ENCODE measurements at regions not wholly inside any gene's neighbourhood (a gene's known extent, or its start where the extent isn't known, plus 50 kb on each side); places are given as distances from the start of the nearest gene placed in this dataset.
"Not testable (repeated sequence)": the region's sequence is repeated elsewhere in the genome, so short reads cannot be mapped to it uniquely, and the experiment has no call there.

DNA sequence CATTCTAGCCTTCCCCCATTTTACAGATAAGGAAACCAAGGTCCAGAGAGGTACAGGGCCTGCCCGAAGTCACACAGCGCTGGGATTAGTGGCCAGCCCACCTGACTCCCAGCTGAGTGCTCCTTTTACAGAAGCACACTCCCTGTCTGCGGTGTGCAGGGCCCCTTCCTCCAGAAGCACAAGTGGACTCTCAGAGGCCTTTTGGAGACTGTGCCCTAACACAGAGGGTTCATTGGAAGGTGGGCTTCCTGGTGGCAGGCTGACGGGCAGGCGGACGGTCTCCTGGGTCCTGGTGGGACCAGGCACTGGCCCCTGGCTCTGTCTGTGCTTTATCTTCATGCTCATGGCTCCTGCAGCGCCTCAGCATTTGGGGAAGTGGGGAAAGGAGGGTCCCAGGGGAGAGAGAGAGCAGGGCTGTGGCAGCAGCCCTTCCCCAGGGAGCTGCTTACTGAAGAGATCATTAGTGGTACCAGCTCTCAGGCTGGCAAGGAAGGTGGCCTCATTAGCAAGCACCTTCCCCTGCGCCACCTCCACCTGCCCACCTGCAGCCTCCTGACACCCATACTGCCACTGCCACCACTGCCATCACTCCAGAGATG lies 83.1 kb upstream of the GOLGA6L4 start:
- not testable (repeated sequence) for DNase-seq (ENCODE audit: low read depth in 2 of 2)

DNA sequence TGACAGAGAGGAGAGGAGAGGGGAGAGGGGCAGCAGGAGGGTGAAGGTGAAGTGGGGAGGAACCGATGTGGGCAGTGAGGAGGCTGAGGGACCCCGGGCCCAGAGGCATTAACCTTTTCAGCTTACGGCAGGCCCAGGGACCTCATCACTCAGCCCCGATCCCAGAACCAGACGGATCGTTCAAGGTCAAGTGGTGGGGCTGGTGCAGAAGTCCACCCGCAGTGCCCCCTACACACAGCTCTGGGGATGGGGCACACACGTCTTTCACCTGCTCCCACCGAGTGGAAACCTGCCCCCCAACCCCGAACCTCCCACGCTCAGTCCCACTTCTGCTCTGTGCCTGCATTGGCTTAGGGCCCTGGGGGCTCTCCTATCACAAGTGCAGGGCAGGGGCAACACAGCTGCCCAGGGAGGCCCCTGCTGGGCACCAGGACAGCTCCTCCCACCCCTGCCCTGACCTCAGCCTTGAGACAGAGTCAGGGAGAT lies 81.9 kb upstream of the GOLGA6L4 start:
- not testable (repeated sequence) for DNase-seq (ENCODE audit: low read depth in 2 of 2)

DNA sequence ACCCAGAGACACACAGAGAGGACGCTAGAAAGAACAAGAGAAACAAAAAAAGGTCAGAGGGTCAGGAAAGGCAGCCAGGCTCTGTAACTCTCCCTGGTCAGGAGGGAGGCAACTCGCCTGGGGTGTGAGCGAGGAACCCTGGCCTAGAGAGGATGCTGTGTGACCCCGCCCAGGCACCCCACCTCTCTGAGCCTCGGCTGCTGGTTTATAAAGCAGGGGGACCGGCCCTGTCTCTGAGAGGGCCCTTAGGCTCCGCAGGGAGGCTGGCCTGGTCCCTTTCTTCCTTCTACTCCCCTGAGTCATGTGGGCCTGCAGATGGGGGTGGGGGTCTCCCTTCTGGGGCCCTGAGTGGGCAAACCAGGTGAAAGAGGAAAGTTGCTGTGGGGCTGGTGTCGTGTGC lies 81.3 kb upstream of the GOLGA6L4 start:
- not testable (repeated sequence) for DNase-seq (ENCODE audit: low read depth in 2 of 2)

DNA sequence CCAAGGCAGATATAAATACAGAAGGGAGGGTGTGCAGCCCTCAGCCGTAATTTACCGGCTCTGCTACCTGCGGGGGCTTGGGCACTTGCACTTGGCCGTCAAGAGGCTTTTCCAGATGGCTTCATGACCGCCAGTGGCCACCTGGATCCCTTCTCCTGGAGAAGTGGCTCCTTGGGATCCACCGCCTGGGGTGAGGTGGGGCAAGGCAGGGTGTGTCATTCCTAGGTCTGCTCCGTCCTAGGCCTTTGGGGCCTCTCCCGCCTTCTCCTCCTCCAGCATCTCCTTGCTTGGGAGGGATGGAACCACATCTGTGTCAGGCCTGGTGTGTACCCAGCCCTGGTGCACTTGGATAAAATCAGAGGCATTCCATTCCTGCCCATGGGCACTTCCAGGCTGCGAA lies 80.8 kb upstream of the GOLGA6L4 start:
- DNase-seq (ENCODE audit: low read depth in 2 of 2), result not testable (repeated sequence)

DNA sequence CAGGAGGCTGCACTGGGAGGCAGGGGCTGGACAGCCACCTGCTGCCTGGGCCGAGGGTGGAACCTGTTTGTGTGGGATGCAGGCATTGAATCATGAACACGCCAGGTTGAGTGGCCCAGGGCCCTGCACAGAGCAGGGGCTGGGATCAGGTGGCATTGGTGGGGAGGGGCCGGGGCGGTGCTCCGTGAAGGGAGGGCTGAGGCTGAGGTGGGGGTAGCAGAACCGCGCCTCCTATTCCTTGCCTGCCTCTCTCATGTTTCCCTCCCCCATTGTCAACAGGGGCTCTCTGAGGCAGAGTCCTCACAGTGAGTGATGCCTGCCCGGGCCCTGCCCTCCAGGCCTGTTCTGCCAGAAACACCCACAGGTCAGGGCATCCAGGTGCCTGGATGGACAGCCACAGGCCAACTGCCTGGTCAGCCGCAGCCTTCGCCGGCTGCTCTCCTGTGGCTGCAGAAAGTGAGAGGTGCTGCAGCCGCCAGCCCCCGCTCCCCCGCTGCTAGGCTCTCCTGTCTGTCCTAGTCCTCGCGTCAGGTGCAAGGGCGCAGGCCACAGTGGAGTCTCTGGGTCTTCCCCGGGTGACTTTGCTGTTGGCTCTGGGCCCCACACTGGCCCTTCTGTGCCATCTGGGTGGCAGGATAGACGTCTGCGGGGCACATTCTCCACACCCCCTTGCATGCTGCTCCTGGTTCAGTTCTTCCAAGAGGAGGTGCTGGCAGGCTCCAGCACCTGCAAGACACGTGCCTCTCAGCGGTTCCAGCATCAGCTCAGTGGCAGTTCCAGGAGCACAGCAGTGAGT lies 79.6 kb upstream of the GOLGA6L4 start:
- DNase-seq (ENCODE audit: low read depth in 2 of 2), result not testable (repeated sequence)

DNA sequence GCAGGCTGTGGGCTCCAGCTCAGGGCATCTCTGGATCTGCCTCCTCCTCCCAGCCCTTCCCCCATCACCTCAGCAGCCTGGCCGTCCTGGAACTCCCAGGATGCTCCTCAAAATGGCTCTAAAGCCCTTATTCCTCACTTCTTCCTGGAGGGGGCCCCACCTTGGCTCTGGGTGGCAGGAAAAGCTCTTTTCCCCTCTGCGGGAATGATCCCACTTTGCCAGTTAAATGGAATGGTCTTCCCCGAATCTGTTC lies 79.1 kb upstream of the GOLGA6L4 start:
- DNase-seq (ENCODE audit: low read depth in 2 of 2), result not testable (repeated sequence)

DNA sequence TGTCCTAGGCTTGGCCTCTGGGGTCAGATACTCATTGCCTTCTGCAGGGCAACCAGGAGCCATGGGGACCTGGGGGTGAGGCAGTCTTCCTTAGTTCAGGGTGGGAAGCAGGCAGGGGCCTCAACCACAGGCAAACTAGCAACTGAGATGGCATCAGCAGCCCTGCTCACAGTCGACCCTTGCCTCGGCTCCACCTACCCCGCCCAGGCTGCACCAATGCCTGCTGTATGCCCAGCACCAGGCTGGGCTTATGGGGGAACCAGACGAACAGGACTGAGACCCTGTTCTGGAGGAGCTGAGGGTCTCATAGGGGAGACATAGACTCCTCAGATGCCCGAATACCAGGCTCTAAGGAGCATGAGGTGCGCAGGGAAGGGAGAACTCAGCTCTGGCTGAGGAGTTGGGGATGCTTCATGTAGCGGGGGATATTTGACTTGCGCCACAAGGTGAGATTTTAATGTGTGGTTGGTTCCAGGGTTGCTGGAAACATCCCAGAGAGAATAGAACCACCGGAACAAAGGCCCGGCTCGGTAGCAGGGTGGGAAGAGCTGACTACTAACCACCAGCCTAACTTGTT lies 78.4 kb upstream of the GOLGA6L4 start:
- DNase-seq (ENCODE audit: low read depth in 2 of 2), result not testable (repeated sequence)

DNA sequence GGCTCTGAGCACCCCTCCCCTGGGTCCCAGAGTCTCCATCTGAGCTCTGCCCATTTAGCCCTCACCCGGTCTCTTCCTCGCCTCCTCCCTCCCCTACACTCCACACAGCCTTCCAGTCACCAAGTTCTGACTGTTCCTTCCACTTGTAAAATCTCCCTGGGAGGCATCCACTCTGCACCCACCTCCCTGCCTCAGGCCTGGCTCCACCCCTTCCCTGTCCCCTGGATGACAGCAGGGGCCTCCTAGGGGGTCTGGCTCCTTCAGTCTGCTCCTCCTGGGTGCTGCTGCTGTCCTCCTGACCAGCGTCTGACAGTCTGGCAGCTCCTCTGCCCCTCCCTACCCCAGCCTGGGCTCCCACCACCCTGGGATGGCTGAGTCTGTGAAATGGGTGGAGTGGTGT lies 77.7 kb upstream of the GOLGA6L4 start:
- not testable (repeated sequence) for DNase-seq (ENCODE audit: low read depth in 2 of 2)

DNA sequence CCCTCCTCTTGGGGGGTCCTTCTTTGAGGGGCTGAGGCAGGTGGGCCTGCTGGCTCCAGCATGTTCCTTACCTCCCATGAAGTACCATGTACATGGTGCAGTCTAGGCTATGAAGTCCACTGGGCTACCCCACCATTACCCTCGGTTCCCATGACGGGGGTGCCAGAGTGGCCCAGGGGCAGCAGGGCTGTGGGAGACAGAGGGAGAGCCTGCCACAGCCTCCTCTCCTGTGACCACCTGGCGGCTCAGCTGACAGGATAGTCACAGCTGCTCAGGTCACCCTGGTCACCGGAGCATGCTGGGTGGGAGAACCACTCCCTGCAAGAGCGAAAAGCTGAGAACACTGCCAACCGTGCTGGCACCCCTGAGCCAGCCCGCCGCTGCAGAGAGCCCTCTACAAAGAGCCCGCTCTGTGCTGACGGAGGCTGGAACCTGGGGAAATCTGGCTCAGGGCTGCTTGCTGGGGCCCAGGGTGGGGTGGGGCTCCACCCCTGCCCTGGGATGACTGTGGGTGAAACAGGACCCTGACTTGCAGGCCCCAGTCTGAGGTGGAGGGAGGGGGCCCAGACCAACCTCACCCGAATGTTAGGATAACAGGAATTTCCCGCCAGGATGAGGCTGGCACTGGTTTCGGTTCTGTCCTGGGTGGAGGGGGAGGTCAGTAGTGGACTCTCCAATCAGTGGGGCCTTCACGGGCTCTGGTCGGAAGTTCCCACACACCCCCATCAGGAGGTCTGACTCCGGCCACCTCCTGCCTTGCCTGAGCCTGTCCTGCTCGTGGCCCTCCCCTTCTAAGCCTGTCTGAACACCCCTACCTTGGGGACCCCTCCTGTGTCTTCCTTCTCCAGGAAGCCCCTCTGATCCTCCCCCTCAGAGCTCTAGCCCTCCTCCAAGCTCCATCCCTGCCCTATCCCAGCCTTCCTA lies 76.0 kb upstream of the GOLGA6L4 start:
- DNase-seq (ENCODE audit: low read depth in 2 of 2), result not testable (repeated sequence)

DNA sequence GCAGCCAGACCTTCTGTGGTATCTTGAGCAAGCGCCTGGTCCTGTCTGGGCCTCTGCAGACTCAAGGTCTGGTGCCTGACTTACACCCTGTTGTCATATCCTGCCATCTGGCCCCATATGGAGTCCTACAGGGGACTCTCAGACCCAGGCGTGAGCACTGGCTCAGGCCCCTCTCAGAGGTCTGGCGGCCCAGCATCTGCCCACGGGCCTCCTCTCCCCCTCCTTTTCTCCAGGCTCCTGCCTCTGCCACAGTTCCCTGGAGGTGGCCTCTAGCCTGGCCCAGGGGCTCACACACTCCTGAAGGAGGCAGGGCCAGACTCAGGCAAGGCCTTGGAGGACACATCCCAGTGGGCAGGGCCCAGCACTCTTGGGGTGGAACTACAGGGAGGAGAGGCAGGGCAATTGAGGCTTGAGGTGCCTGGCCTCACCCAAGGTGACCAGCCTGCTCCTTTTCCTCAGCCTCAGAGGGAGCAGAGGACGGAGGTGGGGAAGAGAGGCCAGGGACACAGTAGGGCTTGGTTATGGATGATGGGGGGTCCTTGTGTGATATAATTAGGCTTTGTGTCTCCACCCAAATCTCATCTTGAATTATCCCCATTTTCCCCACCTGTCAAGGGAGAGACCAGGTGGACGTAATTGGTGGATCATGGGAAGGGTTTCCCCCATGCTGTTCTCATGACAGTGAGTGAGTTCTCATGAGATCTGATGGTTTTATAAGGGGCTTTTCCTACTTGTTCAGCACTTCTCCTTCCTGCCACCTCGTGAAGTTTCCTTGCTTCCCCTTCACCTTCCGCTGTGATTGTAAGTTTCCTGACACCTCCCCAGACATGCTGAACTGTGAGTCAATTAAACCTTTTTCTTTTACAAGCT lies 70.9 kb upstream of the GOLGA6L4 start:
- not testable (repeated sequence) for DNase-seq (ENCODE audit: low read depth in 2 of 2)

DNA sequence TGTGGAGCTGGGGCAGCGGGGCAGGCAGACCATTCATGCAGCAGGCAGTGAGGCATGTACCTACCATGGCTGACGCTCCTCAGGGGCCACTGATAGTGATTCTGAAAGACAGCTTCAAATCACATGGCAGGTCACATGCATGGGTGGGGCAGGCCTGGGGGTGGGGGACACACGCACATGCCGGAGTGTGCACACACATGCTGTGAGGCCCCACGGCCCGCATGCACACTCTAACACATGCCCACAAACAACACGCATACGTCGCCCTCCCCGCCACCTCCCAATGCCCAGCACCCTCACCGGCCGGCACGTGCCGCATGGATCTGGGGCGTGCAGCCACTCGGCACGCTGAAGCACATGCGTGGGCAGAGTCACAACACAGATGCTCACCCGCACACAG lies 65.5 kb upstream of the GOLGA6L4 start:
- not testable (repeated sequence) for DNase-seq (ENCODE audit: low read depth in 2 of 2)

DNA sequence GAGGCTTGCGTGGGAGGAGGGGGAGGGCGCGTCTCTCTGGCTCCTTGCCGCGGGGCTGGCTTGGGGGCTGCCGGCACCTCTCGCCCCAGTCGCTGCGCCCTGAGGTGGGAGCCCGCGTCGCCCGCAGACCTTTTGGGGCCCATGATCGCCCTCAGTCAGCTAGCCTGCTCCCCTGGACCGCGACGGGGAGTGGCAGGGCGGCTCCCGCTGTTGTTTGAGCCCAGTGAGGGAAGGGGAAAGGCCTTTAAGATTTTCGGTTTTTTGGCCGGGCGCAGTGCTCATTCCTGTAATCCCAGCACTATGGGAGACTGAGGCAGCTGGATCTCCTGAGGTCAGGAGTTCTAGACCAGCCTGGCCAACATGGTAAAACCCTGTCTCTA lies 62.4 kb upstream of the GOLGA6L4 start:
- DNase-seq (ENCODE audit: low read depth in 2 of 2), result not testable (repeated sequence)
